ENCODE measurements at regions not wholly inside any gene's neighbourhood (a gene's known extent, or its start where the extent isn't known, plus 50 kb on each side); places are given as distances from the start of the nearest gene placed in this dataset.
"Not testable (repeated sequence)": the region's sequence is repeated elsewhere in the genome, so short reads cannot be mapped to it uniquely, and the experiment has no call there.

GRCh38 chr7:51613911-51614357, 297.3 kb upstream of the COBL start:
- no peaks in the 10 kb centered on the region for H3K27me3 ChIP-seq (ENCODE audit: low read depth, low read length)
- H3K36me3 ChIP-seq (ENCODE audit: control insufficient read depth in 1 of 2, insufficient read depth in 2 of 2, low read length in 2 of 2) = no peaks in the 10 kb centered on the region
- H3K4me3 ChIP-seq (ENCODE audit: low read depth in 1 of 2, low read length in 2 of 2) = no peak overlapping the region
- H3K27ac ChIP-seq (ENCODE audit: low read length) = no peak overlapping the region
- no peaks in the 10 kb centered on the region for H3K9me3 ChIP-seq (ENCODE audit: control insufficient read depth in 1 of 2, low read length in 2 of 2)
- H3K4me1 ChIP-seq (ENCODE audit: control insufficient read depth in 1 of 2, insufficient read depth in 2 of 2, low read length in 2 of 2) = no peaks in the 10 kb centered on the region

- no peak overlapping the region for H3K4me3 ChIP-seq (ENCODE audit: low read depth in 1 of 2, low read length in 2 of 2)
- H3K27ac ChIP-seq (ENCODE audit: low read length) = no peak overlapping the region
- no peaks in the 10 kb centered on the region for H3K36me3 ChIP-seq (ENCODE audit: control insufficient read depth in 1 of 2, insufficient read depth in 2 of 2, low read length in 2 of 2)
- H3K27me3 ChIP-seq (ENCODE audit: low read depth, low read length) = no peaks in the 10 kb centered on the region
- no peaks in the 10 kb centered on the region for H3K9me3 ChIP-seq (ENCODE audit: control insufficient read depth in 1 of 2, low read length in 2 of 2)
- H3K4me1 ChIP-seq (ENCODE audit: control insufficient read depth in 1 of 2, insufficient read depth in 2 of 2, low read length in 2 of 2) = no peaks in the 10 kb centered on the region
Observed at GRCh38 chr7:51611937-51612336, 295.3 kb upstream of the COBL start.

GRCh38 chr7:51607447-51607846, 290.8 kb upstream of the COBL start:
- no peak overlapping the region for H3K27ac ChIP-seq (ENCODE audit: low read length)
- no peaks in the 10 kb centered on the region for H3K36me3 ChIP-seq (ENCODE audit: control insufficient read depth in 1 of 2, insufficient read depth in 2 of 2, low read length in 2 of 2)
- H3K9me3 ChIP-seq (ENCODE audit: control insufficient read depth in 1 of 2, low read length in 2 of 2) = no peaks in the 10 kb centered on the region
- H3K4me3 ChIP-seq (ENCODE audit: low read depth in 1 of 2, low read length in 2 of 2) = no peak overlapping the region
- no peaks in the 10 kb centered on the region for H3K27me3 ChIP-seq (ENCODE audit: low read depth, low read length)
- H3K4me1 ChIP-seq (ENCODE audit: control insufficient read depth in 1 of 2, insufficient read depth in 2 of 2, low read length in 2 of 2) = no peaks in the 10 kb centered on the region

GRCh38 chr7:51606601-51607154, 290.1 kb upstream of the COBL start:
- Histone ChIP-seq H3K27ac (ENCODE audit: low read length) (no peak overlapping the region), H3K9me3 (ENCODE audit: control insufficient read depth in 1 of 2, low read length in 2 of 2) (no peaks in the 10 kb centered on the region), H3K4me3 (ENCODE audit: low read depth in 1 of 2, low read length in 2 of 2) (no peak overlapping the region), H3K27me3 (ENCODE audit: low read depth, low read length) (no peaks in the 10 kb centered on the region), H3K4me1 (ENCODE audit: control insufficient read depth in 1 of 2, insufficient read depth in 2 of 2, low read length in 2 of 2) (no peaks in the 10 kb centered on the region), H3K36me3 (ENCODE audit: control insufficient read depth in 1 of 2, insufficient read depth in 2 of 2, low read length in 2 of 2) (no peaks in the 10 kb centered on the region)

GRCh38 chr7:51602376-51602775, 285.8 kb upstream of the COBL start:
- Histone ChIP-seq H3K4me3 (ENCODE audit: low read depth in 1 of 2, low read length in 2 of 2) (no peak overlapping the region), H3K36me3 (ENCODE audit: control insufficient read depth in 1 of 2, insufficient read depth in 2 of 2, low read length in 2 of 2) (no peaks in the 10 kb centered on the region), H3K27ac (ENCODE audit: low read length) (no peak overlapping the region), H3K9me3 (ENCODE audit: control insufficient read depth in 1 of 2, low read length in 2 of 2) (no peaks in the 10 kb centered on the region), H3K4me1 (ENCODE audit: control insufficient read depth in 1 of 2, insufficient read depth in 2 of 2, low read length in 2 of 2) (no peaks in the 10 kb centered on the region), H3K27me3 (ENCODE audit: low read depth, low read length) (no peaks in the 10 kb centered on the region)

GRCh38 chr7:51601461-51601860, 284.9 kb upstream of the COBL start:
- Histone ChIP-seq H3K27me3 (ENCODE audit: low read depth, low read length) (no peaks in the 10 kb centered on the region), H3K36me3 (ENCODE audit: control insufficient read depth in 1 of 2, insufficient read depth in 2 of 2, low read length in 2 of 2) (no peaks in the 10 kb centered on the region), H3K4me1 (ENCODE audit: control insufficient read depth in 1 of 2, insufficient read depth in 2 of 2, low read length in 2 of 2) (no peaks in the 10 kb centered on the region)

GRCh38 chr7:51599935-51600334, 283.3 kb upstream of the COBL start:
- not testable (repeated sequence) for H3K9me3 ChIP-seq (ENCODE audit: control insufficient read depth in 1 of 2, low read length in 2 of 2); H3K36me3 ChIP-seq (ENCODE audit: control insufficient read depth in 1 of 2, insufficient read depth in 2 of 2, low read length in 2 of 2); H3K4me3 ChIP-seq (ENCODE audit: low read depth in 1 of 2, low read length in 2 of 2); H3K4me1 ChIP-seq (ENCODE audit: control insufficient read depth in 1 of 2, insufficient read depth in 2 of 2, low read length in 2 of 2); H3K27me3 ChIP-seq (ENCODE audit: low read depth, low read length); H3K27ac ChIP-seq (ENCODE audit: low read length)

More at GRCh38 chr7:51601461-51601860, 284.9 kb upstream of the COBL start:
- no peaks in the 10 kb centered on the region for H3K9me3 ChIP-seq (ENCODE audit: control insufficient read depth in 1 of 2, low read length in 2 of 2)
- H3K4me3 ChIP-seq (ENCODE audit: low read depth in 1 of 2, low read length in 2 of 2) = no peak overlapping the region
- no peak overlapping the region for H3K27ac ChIP-seq (ENCODE audit: low read length)

- Histone ChIP-seq H3K9me3 (ENCODE audit: control insufficient read depth in 1 of 2, low read length in 2 of 2) (no peaks in the 10 kb centered on the region), H3K27me3 (ENCODE audit: low read depth, low read length) (no peaks in the 10 kb centered on the region), H3K27ac (ENCODE audit: low read length) (no peak overlapping the region), H3K36me3 (ENCODE audit: control insufficient read depth in 1 of 2, insufficient read depth in 2 of 2, low read length in 2 of 2) (no peaks in the 10 kb centered on the region), H3K4me3 (ENCODE audit: low read depth in 1 of 2, low read length in 2 of 2) (no peak overlapping the region), H3K4me1 (ENCODE audit: control insufficient read depth in 1 of 2, insufficient read depth in 2 of 2, low read length in 2 of 2) (no peaks in the 10 kb centered on the region)
Observed at GRCh38 chr7:51593628-51594027, 277.0 kb upstream of the COBL start.

- no peaks in the 10 kb centered on the region for H3K36me3 ChIP-seq (ENCODE audit: control insufficient read depth in 1 of 2, insufficient read depth in 2 of 2, low read length in 2 of 2)
- H3K4me1 ChIP-seq (ENCODE audit: control insufficient read depth in 1 of 2, insufficient read depth in 2 of 2, low read length in 2 of 2) = no peaks in the 10 kb centered on the region
- H3K27ac ChIP-seq (ENCODE audit: low read length) = no peak overlapping the region
- no peaks in the 10 kb centered on the region for H3K27me3 ChIP-seq (ENCODE audit: low read depth, low read length)
- no peak overlapping the region for H3K4me3 ChIP-seq (ENCODE audit: low read depth in 1 of 2, low read length in 2 of 2)
- H3K9me3 ChIP-seq (ENCODE audit: control insufficient read depth in 1 of 2, low read length in 2 of 2) = no peaks in the 10 kb centered on the region
Observed at GRCh38 chr7:51592842-51593599, 276.4 kb upstream of the COBL start.

- H3K9me3 ChIP-seq (ENCODE audit: control insufficient read depth in 1 of 2, low read length in 2 of 2) = no peaks in the 10 kb centered on the region
- no peaks in the 10 kb centered on the region for H3K4me1 ChIP-seq (ENCODE audit: control insufficient read depth in 1 of 2, insufficient read depth in 2 of 2, low read length in 2 of 2)
- no peaks in the 10 kb centered on the region for H3K27me3 ChIP-seq (ENCODE audit: low read depth, low read length)
- H3K36me3 ChIP-seq (ENCODE audit: control insufficient read depth in 1 of 2, insufficient read depth in 2 of 2, low read length in 2 of 2) = no peaks in the 10 kb centered on the region
- H3K4me3 ChIP-seq (ENCODE audit: low read depth in 1 of 2, low read length in 2 of 2) = no peak overlapping the region
- H3K27ac ChIP-seq (ENCODE audit: low read length) = no peak overlapping the region
Observed at GRCh38 chr7:51591223-51591622, 274.6 kb upstream of the COBL start.

- H3K4me3 ChIP-seq (ENCODE audit: low read depth in 1 of 2, low read length in 2 of 2) = no peak overlapping the region
- no peaks in the 10 kb centered on the region for H3K4me1 ChIP-seq (ENCODE audit: control insufficient read depth in 1 of 2, insufficient read depth in 2 of 2, low read length in 2 of 2)
- no peaks in the 10 kb centered on the region for H3K27me3 ChIP-seq (ENCODE audit: low read depth, low read length)
- H3K36me3 ChIP-seq (ENCODE audit: control insufficient read depth in 1 of 2, insufficient read depth in 2 of 2, low read length in 2 of 2) = no peaks in the 10 kb centered on the region
- no peak overlapping the region for H3K27ac ChIP-seq (ENCODE audit: low read length)
- no peaks in the 10 kb centered on the region for H3K9me3 ChIP-seq (ENCODE audit: control insufficient read depth in 1 of 2, low read length in 2 of 2)
Observed at GRCh38 chr7:51590746-51591145, 274.1 kb upstream of the COBL start.

- Histone ChIP-seq H3K27ac (ENCODE audit: low read length) (no peak overlapping the region), H3K36me3 (ENCODE audit: control insufficient read depth in 1 of 2, insufficient read depth in 2 of 2, low read length in 2 of 2) (no peaks in the 10 kb centered on the region), H3K4me3 (ENCODE audit: low read depth in 1 of 2, low read length in 2 of 2) (no peak overlapping the region), H3K27me3 (ENCODE audit: low read depth, low read length) (no peaks in the 10 kb centered on the region), H3K4me1 (ENCODE audit: control insufficient read depth in 1 of 2, insufficient read depth in 2 of 2, low read length in 2 of 2) (no peaks in the 10 kb centered on the region), H3K9me3 (ENCODE audit: control insufficient read depth in 1 of 2, low read length in 2 of 2) (no peaks in the 10 kb centered on the region)
Observed at GRCh38 chr7:51589111-51589510, 272.5 kb upstream of the COBL start.

All from muscle layer of duodenum (tissue), 2 donors.